ENCODE measurements at regions not wholly inside any gene's neighbourhood (a gene's known extent, or its start where the extent isn't known, plus 50 kb on each side); places are given as distances from the start of the nearest gene placed in this dataset.

- Mint-ChIP-seq H3K4me1 (ENCODE audit: low read depth) (no peaks in the 10 kb centered on the region), H3K9me3 (peaks cover 25% of the 10 kb centered on the region), H3K27me3 (ENCODE audit: insufficient read depth) (no peaks in the 10 kb centered on the region), H3K27ac (no peak overlapping the region), H3K36me3 (ENCODE audit: low read depth) (no peaks in the 10 kb centered on the region), H3K4me3 (no peak overlapping the region)
- no peak for TF ChIP-seq CTCF (IDR thresholded peaks at IDR 0.05)
- DNase-seq = no peak
Measured at GRCh38 chr10:2232479-2232878, 495.2 kb upstream of the ADARB2 start.

GRCh38 chr10:2230478-2230877 lies 493.2 kb upstream of the ADARB2 start:
- no peak overlapping the region for H3K27ac Mint-ChIP-seq
- no peaks in the 10 kb centered on the region for H3K27me3 Mint-ChIP-seq (ENCODE audit: insufficient read depth)
- no peak overlapping the region for H3K4me3 Mint-ChIP-seq
- no peak for DNase-seq
- no peaks in the 10 kb centered on the region for H3K4me1 Mint-ChIP-seq (ENCODE audit: low read depth)
- TF ChIP-seq CTCF (IDR thresholded peaks at IDR 0.05) = no peak
- no peaks in the 10 kb centered on the region for H3K36me3 Mint-ChIP-seq (ENCODE audit: low read depth)
- peaks cover 24% of the 10 kb centered on the region for H3K9me3 Mint-ChIP-seq

GRCh38 chr10:2228320-2228901 lies 491.1 kb upstream of the ADARB2 start:
- no peak for TF ChIP-seq CTCF (IDR thresholded peaks at IDR 0.05)
- Mint-ChIP-seq H3K4me1 (ENCODE audit: low read depth) (no peaks in the 10 kb centered on the region), H3K9me3 (peaks cover 40% of the 10 kb centered on the region), H3K27ac (no peak overlapping the region), H3K27me3 (ENCODE audit: insufficient read depth) (no peaks in the 10 kb centered on the region), H3K4me3 (no peak overlapping the region), H3K36me3 (ENCODE audit: low read depth) (no peaks in the 10 kb centered on the region)
- no peak for DNase-seq

GRCh38 chr10:2225609-2226008 lies 488.3 kb upstream of the ADARB2 start:
- Mint-ChIP-seq H3K27ac (no peak overlapping the region), H3K4me1 (ENCODE audit: low read depth) (no peaks in the 10 kb centered on the region), H3K4me3 (no peak overlapping the region), H3K9me3 (peaks cover 44% of the 10 kb centered on the region), H3K27me3 (ENCODE audit: insufficient read depth) (no peaks in the 10 kb centered on the region), H3K36me3 (ENCODE audit: low read depth) (no peaks in the 10 kb centered on the region)
- DNase-seq = no peak
- TF ChIP-seq CTCF (IDR thresholded peaks at IDR 0.05) = no peak

- H3K9me3 Mint-ChIP-seq = peaks cover 44% of the 10 kb centered on the region
- no peak overlapping the region for H3K27ac Mint-ChIP-seq
- no peak overlapping the region for H3K4me3 Mint-ChIP-seq
- no peak for TF ChIP-seq CTCF (IDR thresholded peaks at IDR 0.05)
- no peaks in the 10 kb centered on the region for H3K4me1 Mint-ChIP-seq (ENCODE audit: low read depth)
- no peak for DNase-seq
- H3K27me3 Mint-ChIP-seq (ENCODE audit: insufficient read depth) = no peaks in the 10 kb centered on the region
- no peaks in the 10 kb centered on the region for H3K36me3 Mint-ChIP-seq (ENCODE audit: low read depth)
Measured at GRCh38 chr10:2223548-2224320, 486.4 kb upstream of the ADARB2 start.

All from HFFc6 (cell line).